HEK293T (cell line): ENCODE measurements at regions not wholly inside any gene's neighbourhood (a gene's known extent, or its start where the extent isn't known, plus 50 kb on each side); places are given as distances from the start of the nearest gene placed in this dataset.
"Not testable (repeated sequence)": the region's sequence is repeated elsewhere in the genome, so short reads cannot be mapped to it uniquely, and the experiment has no call there.

ENCODE experiments used
- CTBP1 ChIP-seq: fragments of 450-650 bp; IDR thresholded peaks from 2 replicates; pipeline ENCODE4 v1.6.1; 2016; ENCODE audit warnings: borderline replicate concordance
- ELF4 ChIP-seq: fragments of 450-650 bp; IDR thresholded peaks from 2 replicates; pipeline ENCODE4 v1.6.1; 2017; ENCODE audit warnings: antibody characterized with exemption
- L3MBTL2 ChIP-seq: fragments of 450-650 bp; conservative IDR thresholded peaks from 2 replicates; pipeline ENCODE4 v1.6.1; 2016; ENCODE audit warnings: mild to moderate bottlenecking
- SP1 ChIP-seq: fragments of 450-650 bp; IDR thresholded peaks from 2 replicates; pipeline ENCODE4 v1.6.1; 2017
- ZNF384 ChIP-seq: fragments of 450-650 bp; IDR thresholded peaks from 2 replicates; pipeline ENCODE4 v1.6.1; 2016

DNA sequence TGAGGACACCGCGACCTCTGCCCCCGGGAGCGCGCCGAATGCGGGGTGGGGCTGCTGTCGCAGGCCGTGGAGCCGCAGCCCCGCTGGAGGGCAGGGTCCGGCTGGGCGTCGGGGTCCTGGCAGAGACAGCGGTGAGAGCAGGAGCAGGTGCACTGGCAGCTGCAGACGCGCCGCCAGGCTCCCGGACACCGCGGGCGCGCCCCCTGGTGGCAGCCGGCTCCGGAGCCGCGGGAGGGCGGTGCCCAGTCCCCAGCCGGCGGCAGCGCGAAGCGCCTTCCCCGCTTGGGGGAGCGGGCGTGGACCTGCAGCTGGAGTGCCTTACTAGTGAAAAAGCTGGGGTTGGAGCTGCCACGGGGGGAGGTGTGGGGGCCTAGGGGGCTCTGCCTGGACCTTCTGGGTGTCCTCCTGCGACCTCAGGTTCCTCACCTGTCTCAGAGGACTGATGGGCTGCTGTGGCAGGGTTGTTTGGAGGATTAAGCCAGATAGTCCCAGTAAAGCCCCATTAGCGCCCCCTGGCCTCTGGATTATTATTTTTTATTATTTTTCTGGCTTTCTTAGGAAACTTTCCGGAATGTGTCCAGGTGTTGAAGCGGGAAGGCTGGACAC lies 274.2 kb downstream of the CCDC74A start:
- TF ChIP-seq SP1, CTBP1, L3MBTL2, ELF4, ZNF384: not testable (repeated sequence)
